GM12872 (cell line): ENCODE measurements at regions not wholly inside any gene's neighbourhood (a gene's known extent, or its start where the extent isn't known, plus 50 kb on each side); places are given as distances from the start of the nearest gene placed in this dataset.

Source experiments
- CTCF ChIP-seq: IDR thresholded peaks from 3 replicates; pipeline ENCODE4 v1.5.1; 2011; ENCODE audit warnings: low read depth, mild to moderate bottlenecking, low read length, moderate library complexity; ENCODE audit not compliant: insufficient read depth

GRCh38 chr9:97243606-97244005, 63.9 kb upstream of the CCDC180 start:
- no peak for TF ChIP-seq CTCF

- no peak for TF ChIP-seq CTCF
Observed at GRCh38 chr9:97237951-97238889, 69.2 kb upstream of the CCDC180 start.

- TF ChIP-seq CTCF, result no peak
Observed at GRCh38 chr9:97237311-97237786, 70.1 kb upstream of the CCDC180 start.

GRCh38 chr9:97220894-97221477, 86.5 kb upstream of the CCDC180 start:
- TF ChIP-seq CTCF, result no peak

GRCh38 chr9:97188545-97188944, 118.9 kb upstream of the CCDC180 start:
- no peak for TF ChIP-seq CTCF

GRCh38 chr9:97186493-97186892, 121.0 kb upstream of the CCDC180 start:
- no peak for TF ChIP-seq CTCF

- TF ChIP-seq CTCF, result no peak
Observed at GRCh38 chr9:97179616-97180015, 127.8 kb upstream of the CCDC180 start.
